Glutamatergic neuron (in vitro differentiated cells): ENCODE measurements at regions not wholly inside any gene's neighbourhood (a gene's known extent, or its start where the extent isn't known, plus 50 kb on each side); places are given as distances from the start of the nearest gene placed in this dataset.

Experiments
- DNase-seq: peaks from one replicate; pipeline ENCODE4 v3.0.0; 2022
- H3K27ac Mint-ChIP-seq: one replicate; pipeline ENCODE4 v1.8.0; 2020; ENCODE audit warnings: mild to moderate bottlenecking, mixed read lengths, inconsistent platforms; ENCODE audit not compliant: unreplicated experiment
- H3K27me3 Mint-ChIP-seq: one replicate; pipeline ENCODE4 v1.8.0; 2020; ENCODE audit warnings: mild to moderate bottlenecking, moderate library complexity, mixed read lengths, inconsistent platforms; ENCODE audit not compliant: unreplicated experiment
- H3K36me3 Mint-ChIP-seq: one replicate; pipeline ENCODE4 v1.8.0; 2020; ENCODE audit warnings: mild to moderate bottlenecking, mixed read lengths, inconsistent platforms; ENCODE audit not compliant: unreplicated experiment
- H3K4me1 Mint-ChIP-seq: one replicate; pipeline ENCODE4 v1.8.0; 2020; ENCODE audit warnings: mild to moderate bottlenecking, low read depth, mixed read lengths, inconsistent platforms; ENCODE audit not compliant: unreplicated experiment
- H3K4me3 Mint-ChIP-seq: one replicate; pipeline ENCODE4 v1.8.0; 2020; ENCODE audit warnings: mild to moderate bottlenecking, mixed read lengths, inconsistent platforms; ENCODE audit not compliant: unreplicated experiment
- H3K9me3 Mint-ChIP-seq: one replicate; pipeline ENCODE4 v1.8.0; 2020; ENCODE audit warnings: mild to moderate bottlenecking, moderate library complexity, mixed read lengths, inconsistent platforms; ENCODE audit not compliant: unreplicated experiment
- CTCF ChIP-seq: fragments of 200-600 bp; sonication (generic); IDR thresholded peaks from one replicate; pipeline ENCODE4 v1.5.0; 2021; ENCODE audit not compliant: partially characterized antibody, unreplicated experiment

GRCh38 chr12:69062621-69063237 is 129.8 kb upstream of the CPM start:
- no peak for DNase-seq
- H3K4me1 Mint-ChIP-seq: no peaks in the 10 kb centered on the region
- no peak for TF ChIP-seq CTCF
- no peak overlapping the region for H3K4me3 Mint-ChIP-seq
- H3K36me3 Mint-ChIP-seq: no peaks in the 10 kb centered on the region
- no peak overlapping the region for H3K27ac Mint-ChIP-seq
- H3K9me3 Mint-ChIP-seq: no peaks in the 10 kb centered on the region
- H3K27me3 Mint-ChIP-seq: no peaks in the 10 kb centered on the region

GRCh38 chr12:69064734-69065443 is 131.9 kb upstream of the CPM start:
- Mint-ChIP-seq H3K27me3 (no peaks in the 10 kb centered on the region), H3K9me3 (no peaks in the 10 kb centered on the region), H3K4me1 (no peaks in the 10 kb centered on the region), H3K27ac (no peak overlapping the region), H3K4me3 (no peak overlapping the region), H3K36me3 (no peaks in the 10 kb centered on the region)
- DNase-seq: no peak
- no peak for TF ChIP-seq CTCF

- H3K27ac Mint-ChIP-seq: no peak overlapping the region
- no peak for DNase-seq
- no peak for TF ChIP-seq CTCF
- H3K9me3 Mint-ChIP-seq: no peaks in the 10 kb centered on the region
- no peaks in the 10 kb centered on the region for H3K36me3 Mint-ChIP-seq
- H3K4me3 Mint-ChIP-seq: no peak overlapping the region
- no peaks in the 10 kb centered on the region for H3K27me3 Mint-ChIP-seq
- no peaks in the 10 kb centered on the region for H3K4me1 Mint-ChIP-seq
These were observed 132.8 kb upstream of the CPM start for GRCh38 chr12:69065775-69066174.

GRCh38 chr12:69066492-69067373 is 133.8 kb upstream of the CPM start:
- Mint-ChIP-seq H3K9me3 (no peaks in the 10 kb centered on the region), H3K27ac (no peak overlapping the region), H3K36me3 (no peaks in the 10 kb centered on the region), H3K4me1 (no peaks in the 10 kb centered on the region), H3K4me3 (no peak overlapping the region), H3K27me3 (no peaks in the 10 kb centered on the region)
- TF ChIP-seq CTCF: no peak
- DNase-seq: no peak
